GM19043 (cell line): ENCODE measurements at regions not wholly inside any gene's neighbourhood (a gene's known extent, or its start where the extent isn't known, plus 50 kb on each side); places are given as distances from the start of the nearest gene placed in this dataset.
"Not testable (repeated sequence)": the region's sequence is repeated elsewhere in the genome, so short reads cannot be mapped to it uniquely, and the experiment has no call there.

Experiments
- ATAC-seq: cut with Tn5 transposase; IDR thresholded peaks from one replicate; pipeline ENCODE4 v1.9.1; 2021; ENCODE audit warnings: low read depth; ENCODE audit not compliant: unreplicated experiment

GRCh38 chr1:78291418-78291817 lies 199.4 kb upstream of the PTGFR start:
- no peak for ATAC-seq

- ATAC-seq, result no peak
These were observed 198.9 kb upstream of the PTGFR start for GRCh38 chr1:78291872-78292271.

- ATAC-seq, result no peak
These were observed 198.4 kb upstream of the PTGFR start for GRCh38 chr1:78292361-78292760.

- no peak for ATAC-seq
These were observed 192.9 kb upstream of the PTGFR start for GRCh38 chr1:78297836-78298235.

GRCh38 chr1:78298349-78298748 lies 192.4 kb upstream of the PTGFR start:
- no peak for ATAC-seq

- ATAC-seq, result no peak
These were observed 189.6 kb upstream of the PTGFR start for GRCh38 chr1:78301141-78301540.

- no peak for ATAC-seq
These were observed 187.2 kb upstream of the PTGFR start for GRCh38 chr1:78303620-78304019.

- no peak for ATAC-seq
These were observed 186.4 kb upstream of the PTGFR start for GRCh38 chr1:78304341-78304740.

GRCh38 chr1:78304761-78305160 lies 186.0 kb upstream of the PTGFR start:
- no peak for ATAC-seq

- not testable (repeated sequence) for ATAC-seq
These were observed 180.5 kb upstream of the PTGFR start for GRCh38 chr1:78310261-78310660.

GRCh38 chr1:78318011-78318410 lies 172.8 kb upstream of the PTGFR start:
- no peak for ATAC-seq

GRCh38 chr1:78319603-78320002 lies 171.2 kb upstream of the PTGFR start:
- ATAC-seq, result no peak

GRCh38 chr1:78322928-78323680 lies 167.7 kb upstream of the PTGFR start:
- no peak for ATAC-seq

- no peak for ATAC-seq
These were observed 165.5 kb upstream of the PTGFR start for GRCh38 chr1:78325293-78325692.

- no peak for ATAC-seq
These were observed 161.3 kb upstream of the PTGFR start for GRCh38 chr1:78329475-78329874.

GRCh38 chr1:78331799-78332198 lies 159.0 kb upstream of the PTGFR start:
- no peak for ATAC-seq

- ATAC-seq, result peak; percentile 93
These were observed 157.3 kb upstream of the PTGFR start for GRCh38 chr1:78333502-78333901.

GRCh38 chr1:78334114-78334513 lies 156.7 kb upstream of the PTGFR start:
- no peak for ATAC-seq

GRCh38 chr1:78334952-78335351 lies 155.8 kb upstream of the PTGFR start:
- no peak for ATAC-seq

GRCh38 chr1:78336751-78337150 lies 154.0 kb upstream of the PTGFR start:
- not testable (repeated sequence) for ATAC-seq

GRCh38 chr1:78339490-78339889 lies 151.3 kb upstream of the PTGFR start:
- no peak for ATAC-seq

GRCh38 chr1:78340006-78340405 lies 150.8 kb upstream of the PTGFR start:
- ATAC-seq, result no peak
